ENCODE measurements at regions not wholly inside any gene's neighbourhood (a gene's known extent, or its start where the extent isn't known, plus 50 kb on each side); places are given as distances from the start of the nearest gene placed in this dataset.

- Histone ChIP-seq H2AFZ (ENCODE audit: low read length) (no peak overlapping the region), H3K4me2 (ENCODE audit: low read depth, low read length) (no peak overlapping the region), H3K27me3 (replicated peaks; ENCODE audit: insufficient read depth, low read length) (no peaks in the 10 kb centered on the region), H3K36me3 (replicated peaks; ENCODE audit: insufficient read depth, low read length) (no peaks in the 10 kb centered on the region), H3K27ac (ENCODE audit: low read length) (no peak overlapping the region), H3K9ac (ENCODE audit: low read length) (no peak overlapping the region), H4K20me1 (ENCODE audit: insufficient read depth, low read length) (no peaks in the 10 kb centered on the region), H3F3A (ENCODE audit: insufficient read depth, low read length) (no peaks in the 10 kb centered on the region), H3K9me2 (replicated peaks; ENCODE audit: insufficient read depth, low read length) (no peaks in the 10 kb centered on the region), H3K4me3 (ENCODE audit: low read length) (no peak overlapping the region), H3K4me1 (ENCODE audit: low read length) (no peaks in the 10 kb centered on the region), H3K79me2 (ENCODE audit: low read length) (no peaks in the 10 kb centered on the region), H3K9me3 (replicated peaks; ENCODE audit: insufficient read depth, low read length) (no peaks in the 10 kb centered on the region)
- TF ChIP-seq, protein P1, sequence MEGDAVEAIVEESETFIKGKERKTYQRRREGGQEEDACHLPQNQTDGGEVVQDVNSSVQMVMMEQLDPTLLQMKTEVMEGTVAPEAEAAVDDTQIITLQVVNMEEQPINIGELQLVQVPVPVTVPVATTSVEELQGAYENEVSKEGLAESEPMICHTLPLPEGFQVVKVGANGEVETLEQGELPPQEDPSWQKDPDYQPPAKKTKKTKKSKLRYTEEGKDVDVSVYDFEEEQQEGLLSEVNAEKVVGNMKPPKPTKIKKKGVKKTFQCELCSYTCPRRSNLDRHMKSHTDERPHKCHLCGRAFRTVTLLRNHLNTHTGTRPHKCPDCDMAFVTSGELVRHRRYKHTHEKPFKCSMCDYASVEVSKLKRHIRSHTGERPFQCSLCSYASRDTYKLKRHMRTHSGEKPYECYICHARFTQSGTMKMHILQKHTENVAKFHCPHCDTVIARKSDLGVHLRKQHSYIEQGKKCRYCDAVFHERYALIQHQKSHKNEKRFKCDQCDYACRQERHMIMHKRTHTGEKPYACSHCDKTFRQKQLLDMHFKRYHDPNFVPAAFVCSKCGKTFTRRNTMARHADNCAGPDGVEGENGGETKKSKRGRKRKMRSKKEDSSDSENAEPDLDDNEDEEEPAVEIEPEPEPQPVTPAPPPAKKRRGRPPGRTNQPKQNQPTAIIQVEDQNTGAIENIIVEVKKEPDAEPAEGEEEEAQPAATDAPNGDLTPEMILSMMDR (IDR thresholded peaks at IDR 0.05; ENCODE audit: low read length): no peak
- TF ChIP-seq EZH2 (optimal IDR thresholded peaks at IDR 0.05; ENCODE audit: low read depth, low read length) (no peak), EZH2phosphoT487 (IDR thresholded peaks at IDR 0.05; ENCODE audit: low read length) (no peak)
- DNase-seq: no peak
These were observed 515.7 kb upstream of the PROK2 start for GRCh38 chr3:72300621-72301020.

GRCh38 chr3:72299823-72300222, 514.9 kb upstream of the PROK2 start:
- H4K20me1 ChIP-seq (ENCODE audit: insufficient read depth, low read length): no peaks in the 10 kb centered on the region
- no peaks in the 10 kb centered on the region for H3K9me3 ChIP-seq (replicated peaks; ENCODE audit: insufficient read depth, low read length)
- no peaks in the 10 kb centered on the region for H3K79me2 ChIP-seq (ENCODE audit: low read length)
- no peak overlapping the region for H3K27ac ChIP-seq (ENCODE audit: low read length)
- no peaks in the 10 kb centered on the region for H3K4me1 ChIP-seq (ENCODE audit: low read length)
- TF ChIP-seq, protein P1 (IDR thresholded peaks at IDR 0.05; ENCODE audit: low read length): no peak
- TF ChIP-seq EZH2 (optimal IDR thresholded peaks at IDR 0.05; ENCODE audit: low read depth, low read length) (no peak), EZH2phosphoT487 (IDR thresholded peaks at IDR 0.05; ENCODE audit: low read length) (no peak)
- DNase-seq: no peak
- no peak overlapping the region for H3K4me3 ChIP-seq (ENCODE audit: low read length)
- no peaks in the 10 kb centered on the region for H3F3A ChIP-seq (ENCODE audit: insufficient read depth, low read length)
- H3K36me3 ChIP-seq (replicated peaks; ENCODE audit: insufficient read depth, low read length): no peaks in the 10 kb centered on the region
- H3K9ac ChIP-seq (ENCODE audit: low read length): no peak overlapping the region
- H3K27me3 ChIP-seq (replicated peaks; ENCODE audit: insufficient read depth, low read length): no peaks in the 10 kb centered on the region
- H3K9me2 ChIP-seq (replicated peaks; ENCODE audit: insufficient read depth, low read length): no peaks in the 10 kb centered on the region
- no peak overlapping the region for H2AFZ ChIP-seq (ENCODE audit: low read length)
- no peak overlapping the region for H3K4me2 ChIP-seq (ENCODE audit: low read depth, low read length)

GRCh38 chr3:72299321-72299802, 514.4 kb upstream of the PROK2 start:
- no peaks in the 10 kb centered on the region for H3K79me2 ChIP-seq (ENCODE audit: low read length)
- H2AFZ ChIP-seq (ENCODE audit: low read length): no peak overlapping the region
- no peak for TF ChIP-seq EZH2 (optimal IDR thresholded peaks at IDR 0.05; ENCODE audit: low read depth, low read length)
- no peak for TF ChIP-seq EZH2phosphoT487 (IDR thresholded peaks at IDR 0.05; ENCODE audit: low read length)
- TF ChIP-seq, protein P1 (IDR thresholded peaks at IDR 0.05; ENCODE audit: low read length): no peak
- H3K27ac ChIP-seq (ENCODE audit: low read length): no peak overlapping the region
- H3K4me3 ChIP-seq (ENCODE audit: low read length): no peak overlapping the region
- H3K9ac ChIP-seq (ENCODE audit: low read length): no peak overlapping the region
- no peaks in the 10 kb centered on the region for H3K9me2 ChIP-seq (replicated peaks; ENCODE audit: insufficient read depth, low read length)
- H3K36me3 ChIP-seq (replicated peaks; ENCODE audit: insufficient read depth, low read length): no peaks in the 10 kb centered on the region
- no peaks in the 10 kb centered on the region for H4K20me1 ChIP-seq (ENCODE audit: insufficient read depth, low read length)
- H3K4me1 ChIP-seq (ENCODE audit: low read length): no peaks in the 10 kb centered on the region
- H3K9me3 ChIP-seq (replicated peaks; ENCODE audit: insufficient read depth, low read length): no peaks in the 10 kb centered on the region
- H3K27me3 ChIP-seq (replicated peaks; ENCODE audit: insufficient read depth, low read length): no peaks in the 10 kb centered on the region
- no peak overlapping the region for H3K4me2 ChIP-seq (ENCODE audit: low read depth, low read length)
- DNase-seq: no peak
- H3F3A ChIP-seq (ENCODE audit: insufficient read depth, low read length): no peaks in the 10 kb centered on the region
